IMR-90 (cell line): ENCODE measurements at regions not wholly inside any gene's neighbourhood (a gene's known extent, or its start where the extent isn't known, plus 50 kb on each side); places are given as distances from the start of the nearest gene placed in this dataset.
A peak's percentile ranks its signal among the peaks of the same experiment; 100 is the strongest.

Source experiments
- ATAC-seq: fragments of 200-7000 bp; cut with Tn5 transposase; 2 replicates; pipeline ENCODE4 v1.9.1; 2020; ENCODE audit warnings: low read depth, mild to moderate bottlenecking, moderate library complexity
- BruUV-seq: library from RNA; stranded (reverse); fragments of 400-500 nt; replicated peaks from 2 replicates; lab custom pipeline; 2021; lab: Mats Ljungman, UMichigan
- CTCF ChIA-PET: fragments of 300-600 bp; formaldehyde crosslinking; extraction: SDS; loops from one replicate; lab custom pipeline; 2021; ENCODE audit warnings: antibody characterized with exemption; lab: Yijun Ruan, JAX
- POLR2A ChIA-PET: fragments of 300-600 bp; sonication (Branson Sonifier 250); formaldehyde crosslinking; loops from one replicate; lab custom pipeline; 2022; ENCODE audit warnings: antibody characterized with exemption; ENCODE audit not compliant: unreplicated experiment; lab: Charles Lee
- DNase-seq: peaks from one replicate; pipeline ENCODE4 v3.0.0; 2013
- H2AFZ ChIP-seq: replicated peaks from 2 replicates; pipeline ENCODE3; 2013; ENCODE audit warnings: low read length, mild to moderate bottlenecking; ENCODE audit not compliant: poor library complexity
- H2AK5ac ChIP-seq: 2 replicates; pipeline ENCODE4 v1.6.1; 2013; ENCODE audit warnings: low read depth, low read length, inconsistent platforms
- H2AK9ac ChIP-seq: replicated peaks from 2 replicates; pipeline ENCODE3; 2013; ENCODE audit warnings: mild to moderate bottlenecking, low read depth, low read length, moderate library complexity; ENCODE audit not compliant: poor library complexity
- H2BK120ac ChIP-seq: 2 replicates; pipeline ENCODE4 v1.6.1; 2013; ENCODE audit warnings: low read depth, low read length, inconsistent platforms
- H2BK15ac ChIP-seq: 3 replicates; pipeline ENCODE4 v1.6.1; 2013; ENCODE audit warnings: low read depth, low read length, inconsistent platforms
- H2BK20ac ChIP-seq: 2 replicates; pipeline ENCODE4 v1.6.1; 2013; ENCODE audit warnings: low read depth, mild to moderate bottlenecking, inconsistent platforms, low read length, moderate library complexity
- H2BK5ac ChIP-seq: 2 replicates; pipeline ENCODE4 v1.6.1; 2013; ENCODE audit warnings: mild to moderate bottlenecking, low read depth, low read length, inconsistent platforms; ENCODE audit not compliant: poor library complexity, severe bottlenecking
- H3K14ac ChIP-seq: replicated peaks from 2 replicates; pipeline ENCODE4 v1.6.1; 2013; ENCODE audit warnings: low read depth, low read length, inconsistent platforms
- H3K18ac ChIP-seq: 2 replicates; pipeline ENCODE4 v1.6.1; 2013; ENCODE audit warnings: low read depth, low read length, control low read depth
- H3K23ac ChIP-seq: 2 replicates; pipeline ENCODE4 v1.6.1; 2013; ENCODE audit warnings: low read depth, low read length, inconsistent platforms
- H3K27ac ChIP-seq: 2 replicates; pipeline ENCODE4 v1.5.1; 2013; ENCODE audit warnings: mild to moderate bottlenecking, control low read depth, low read length; ENCODE audit not compliant: insufficient read depth
- H3K27me3 ChIP-seq: 2 replicates; pipeline ENCODE4 v1.6.1; 2013; ENCODE audit warnings: low read length; ENCODE audit not compliant: control insufficient read depth, insufficient read depth
- H3K36me3 ChIP-seq: 2 replicates; pipeline ENCODE4 v1.6.1; 2013; ENCODE audit warnings: low read length, mixed read lengths; ENCODE audit not compliant: control insufficient read depth, insufficient read depth
- H3K4ac ChIP-seq: 2 replicates; pipeline ENCODE4 v1.6.1; 2013; ENCODE audit warnings: low read depth, low read length, inconsistent platforms
- H3K4me1 ChIP-seq: 2 replicates; pipeline ENCODE4 v1.6.1; 2013; ENCODE audit warnings: low read length, mixed read lengths; ENCODE audit not compliant: control insufficient read depth, insufficient read depth
- H3K4me2 ChIP-seq: 2 replicates; pipeline ENCODE4 v1.6.1; 2013; ENCODE audit warnings: low read depth, mild to moderate bottlenecking, control low read depth, low read length, moderate library complexity
- H3K4me3 ChIP-seq: 2 replicates; pipeline ENCODE4 v1.5.1; 2013; ENCODE audit warnings: low read depth, mild to moderate bottlenecking, control low read depth, low read length, moderate library complexity; ENCODE audit not compliant: insufficient read depth
- H3K56ac ChIP-seq: 2 replicates; pipeline ENCODE4 v1.6.1; 2013; ENCODE audit warnings: low read length, inconsistent platforms; ENCODE audit not compliant: insufficient read depth; ENCODE audit errors: extremely low read depth
- H3K79me1 ChIP-seq, 2 experiments: 2 replicates each; pipeline ENCODE4 v1.6.1; 2013; ENCODE audit warnings: low read length in 2 of 2, inconsistent platforms in 1 of 2, low read depth in 1 of 2
- H3K9ac ChIP-seq: 2 replicates; pipeline ENCODE4 v1.6.1; 2013; ENCODE audit warnings: low read depth, low read length, control low read depth
- H3K9me1 ChIP-seq: 2 replicates; pipeline ENCODE4 v1.6.1; 2013; ENCODE audit warnings: low read length, inconsistent platforms; ENCODE audit not compliant: insufficient read depth
- H3K9me3 ChIP-seq: 2 replicates; pipeline ENCODE4 v1.6.1; 2013; ENCODE audit warnings: low read length; ENCODE audit not compliant: control insufficient read depth, insufficient read depth
- H4K20me1 ChIP-seq: 2 replicates; pipeline ENCODE4 v1.6.1; 2013; ENCODE audit warnings: low read length, inconsistent platforms; ENCODE audit not compliant: insufficient read depth
- H4K5ac ChIP-seq: 2 replicates; pipeline ENCODE4 v1.6.1; 2013; ENCODE audit warnings: mild to moderate bottlenecking, low read depth, low read length, control low read depth
- H4K8ac ChIP-seq, 2 experiments: 2 replicates each; pipeline ENCODE4 v1.6.1; 2013; ENCODE audit warnings: low read depth in 2 of 2, low read length in 2 of 2, control low read depth in 1 of 2, inconsistent platforms in 1 of 2
- H4K91ac ChIP-seq: 2 replicates; pipeline ENCODE4 v1.6.1; 2013; ENCODE audit warnings: low read depth, low read length, inconsistent platforms; ENCODE audit not compliant: insufficient read depth
- BHLHE40 ChIP-seq: fragments of 150-350 bp; IDR thresholded peaks from 2 replicates; pipeline ENCODE4 v1.6.1; 2016; ENCODE audit warnings: mild to moderate bottlenecking, low read depth, low read length
- CHD1 ChIP-seq: IDR thresholded peaks from 2 replicates; pipeline ENCODE4 v1.6.1; 2012; ENCODE audit warnings: low read depth, low read length, improper control_type of control experiment
- CTCF ChIP-seq: conservative IDR thresholded peaks from 2 replicates; pipeline ENCODE4 v1.5.1; 2012; ENCODE audit warnings: mild to moderate bottlenecking, low read depth, low read length, improper control_type of control experiment
- ELK1 ChIP-seq: fragments of 150-350 bp; IDR thresholded peaks from 2 replicates; pipeline ENCODE4 v1.6.1; 2016; ENCODE audit warnings: low read depth, mild to moderate bottlenecking, low read length, moderate library complexity, borderline replicate concordance
- FOS ChIP-seq: fragments of 150-350 bp; IDR thresholded peaks from 2 replicates; pipeline ENCODE4 v1.6.1; 2016; ENCODE audit warnings: low read depth, low read length
- MAFK ChIP-seq: IDR thresholded peaks from 2 replicates; pipeline ENCODE4 v1.6.1; 2012; ENCODE audit warnings: low read depth, low read length, improper control_type of control experiment
- MAZ ChIP-seq: IDR thresholded peaks from 2 replicates; pipeline ENCODE4 v1.6.1; 2012; ENCODE audit warnings: low read depth, mild to moderate bottlenecking, low read length, improper control_type of control experiment, moderate library complexity, borderline replicate concordance
- MXI1 ChIP-seq: IDR thresholded peaks from 2 replicates; pipeline ENCODE4 v1.6.1; 2012; ENCODE audit warnings: low read depth, mild to moderate bottlenecking, low read length, moderate library complexity, borderline replicate concordance
- NFE2L2 ChIP-seq: fragments of 150-350 bp; IDR thresholded peaks from 2 replicates; pipeline ENCODE4 v1.6.1; 2016; ENCODE audit warnings: low read depth, mild to moderate bottlenecking, low read length
- POLR2A ChIP-seq: IDR thresholded peaks from 2 replicates; pipeline ENCODE4 v1.6.1; 2012; ENCODE audit warnings: mild to moderate bottlenecking, low read depth, low read length
- RAD21 ChIP-seq: IDR thresholded peaks from 2 replicates; pipeline ENCODE4 v1.6.1; 2012; ENCODE audit warnings: low read length, improper control_type of control experiment
- RCOR1 ChIP-seq: IDR thresholded peaks from 2 replicates; pipeline ENCODE4 v1.6.1; 2012; ENCODE audit warnings: mild to moderate bottlenecking, low read length, improper control_type of control experiment; ENCODE audit not compliant: insufficient replicate concordance
- RFX5 ChIP-seq: IDR thresholded peaks from 2 replicates; pipeline ENCODE4 v1.8.0; 2012; ENCODE audit warnings: low read depth, mild to moderate bottlenecking, low read length, moderate library complexity
- SMC3 ChIP-seq: fragments of 150-350 bp; IDR thresholded peaks from 2 replicates; pipeline ENCODE4 v1.6.1; 2016; ENCODE audit warnings: low read depth, mild to moderate bottlenecking, antibody characterized with exemption, low read length, moderate library complexity
- WGBS, 2 experiments: methylation state at CpG; one replicate each; pipeline versions ENCODE4 v1.1.5 to v1.1.7; 2013; ENCODE audit warnings: missing lambda C conversion rate in 2 of 2; ENCODE audit not compliant: insufficient read length in 1 of 2; ENCODE audit errors: extremely low coverage in 2 of 2; 5-methylcytosine and 5-hydroxymethylcytosine counted together
- dilution Hi-C: fragments of 300-500 bp; cut with HindIII; formaldehyde crosslinking; loops from one replicate; pipeline ENCODE4 v1.14.3; 2018; ENCODE audit warnings: low sequenced_read_pairs; ENCODE audit not compliant: unreplicated experiment
- in situ Hi-C: fragments of 300-500 bp; cut with MboI; formaldehyde crosslinking; loops from 3 replicates; pipeline ENCODE4 v1.14.3; 2019; ENCODE audit warnings: low sequenced_read_pairs, inconsistent platforms, mixed read lengths
- intact Hi-C: fragments of 100-400 bp; cut with micrococcal nuclease; formaldehyde crosslinking; loops from 2 replicates; pipeline ENCODE4 v1.10.0; 2022

GRCh38 chr11:28673691-28674432, 565.7 kb downstream of the METTL15 start (continued):
- TF ChIP-seq FOS = peak; percentile 42; the same call in 1 of the 2 replicates
- no peak for TF ChIP-seq RFX5

- Histone ChIP-seq H4K5ac (no peak overlapping the region), H3K9me1 (peaks cover 9% of the 10 kb centered on the region; the same call in 1 of the 2 replicates), H3K18ac (no peak overlapping the region), H3K79me1 (no peaks in the 10 kb centered on the region), H2BK120ac (peak overlapping the region; percentile 45; the same call in 1 of the 2 replicates), H2AK9ac (no peak overlapping the region), H3K56ac (no peak overlapping the region), H4K8ac (0 out of 4 replicates have a peak overlapping the region, but pooled peaks of 1 of the 2 experiments have one; percentile 39), H3K27ac (no peak overlapping the region), H2BK5ac (no peak overlapping the region), H2BK15ac (peak overlapping the region; percentile 80; the same call in 1 of the 3 replicates), H3K4me3 (no peak overlapping the region), H3K4me1 (peaks cover 2% of the 10 kb centered on the region; the same call in 1 of the 2 replicates), H3K23ac (no peak overlapping the region), H2BK20ac (no peak overlapping the region), H2AFZ (no peak overlapping the region), H3K4ac (0 out of 2 replicates have a peak overlapping the region, but pooled peaks have one; percentile 27), H2AK5ac (no peak overlapping the region), H4K20me1 (no peaks in the 10 kb centered on the region), H3K9me3 (no peaks in the 10 kb centered on the region), H3K4me2 (no peak overlapping the region), H3K9ac (no peak overlapping the region), H3K14ac (no peak overlapping the region), H3K27me3 (no peaks in the 10 kb centered on the region), H3K36me3 (no peaks in the 10 kb centered on the region), H4K91ac (no peak overlapping the region)
- ChIA-PET CTCF (no interaction called here), POLR2A (no interaction called here)
- dilution Hi-C loops (no loop called here), intact Hi-C loops (no loop called here), in situ Hi-C loops (no loop called here)
- ATAC-seq (no peak), DNase-seq (no peak)
- WGBS, 2 experiments = no CpG with 5 or more reads among the region's 4 CpGs
- BruUV-seq = no TSS peak
- TF ChIP-seq RCOR1 = no peak
- no peak for TF ChIP-seq POLR2A
- TF ChIP-seq NFE2L2 = no peak
- TF ChIP-seq BHLHE40 = no peak
- TF ChIP-seq MXI1 = no peak
- no peak for TF ChIP-seq MAFK
- TF ChIP-seq ELK1 = no peak
- no peak for TF ChIP-seq RAD21
- no peak for TF ChIP-seq CTCF
- TF ChIP-seq RFX5 = no peak
- no peak for TF ChIP-seq MAZ
- TF ChIP-seq FOS = no peak
- TF ChIP-seq CHD1 = no peak
- TF ChIP-seq SMC3 = no peak
These were observed 563.1 kb downstream of the METTL15 start for GRCh38 chr11:28671274-28671673.
